ENCODE measurements at regions not wholly inside any gene's neighbourhood (a gene's known extent, or its start where the extent isn't known, plus 50 kb on each side); places are given as distances from the start of the nearest gene placed in this dataset.

- no peak for TF ChIP-seq CTCF (IDR thresholded peaks at IDR 0.05; ENCODE audit: low read depth, low read length, poor library complexity, severe bottlenecking)
- no peak for TF ChIP-seq EZH2phosphoT487 (IDR thresholded peaks at IDR 0.05; ENCODE audit: borderline replicate concordance, low read length)
Measured at GRCh38 chr5:133892306-133892705, 76.1 kb downstream of the C5orf15 start.
